HCT116 (cell line): ENCODE measurements at regions not wholly inside any gene's neighbourhood (a gene's known extent, or its start where the extent isn't known, plus 50 kb on each side); places are given as distances from the start of the nearest gene placed in this dataset.

Experiments used
- ATAC-seq: fragments of 200-7000 bp; cut with Tn5 transposase; 2 replicates; pipeline ENCODE4 v1.9.1; 2020; ENCODE audit warnings: mild to moderate bottlenecking, moderate library complexity
- BruUV-seq: library from RNA; stranded (reverse); fragments of 400-500 nt; replicated peaks from 2 replicates; lab custom pipeline; 2021; lab: Mats Ljungman, UMichigan
- CTCF ChIA-PET: fragments of 300-600 bp; sonication (Branson Sonifier 250); formaldehyde crosslinking; loops from one replicate; lab custom pipeline; 2021; ENCODE audit warnings: antibody characterized with exemption; lab: Charles Lee
- POLR2A ChIA-PET: fragments of 300-600, 350-600 bp; sonication (Branson Sonifier 250); formaldehyde crosslinking; loops from one replicate; lab custom pipeline; 2021; ENCODE audit warnings: antibody characterized with exemption; lab: Charles Lee
- RAD21 ChIA-PET, 2 experiments: fragments of 300-600 bp; sonication (Branson Sonifier 250); formaldehyde crosslinking; loops; one replicate each; lab custom pipeline; 2023; ENCODE audit warnings: low total read pairs in 2 of 2; ENCODE audit not compliant: uncharacterized antibody in 2 of 2, unreplicated experiment in 2 of 2, low non-redundant PET in 1 of 2; lab: Charles Lee
- DNase-seq: peaks from one replicate; pipeline ENCODE4 v3.0.0-alpha.2; 2010; ENCODE audit warnings: low read depth, low spot score
- H2AFZ ChIP-seq: fragments of 200-600 bp; shearing (Covaris generic), sonication (generic); 2 replicates; pipeline ENCODE4 v1.6.1; 2017; ENCODE audit warnings: low read depth, mixed run types, mixed read lengths, antibody characterized with exemption, low read length; ENCODE audit not compliant: poor library complexity, severe bottlenecking
- H3K27ac ChIP-seq: 2 replicates; pipeline ENCODE4 v1.5.1; 2012; ENCODE audit warnings: low read depth, low read length
- H3K27me3 ChIP-seq: fragments of 200-600 bp; sonication (generic); 2 replicates; pipeline ENCODE4 v1.6.1; 2016; ENCODE audit warnings: mixed run types, low read length, mixed read lengths; ENCODE audit not compliant: insufficient read depth
- H3K36me3 ChIP-seq, 2 experiments: fragments of 200-500 bp in 1 of 2; fragments of 200-600 bp in 1 of 2; sonication (Bioruptor generic) in 1 of 2; sonication (generic) in 1 of 2; 2 replicates each; pipeline versions ENCODE4 v1.5.1 to v1.6.1; 2014 to 2016; ENCODE audit warnings: low read length in 2 of 2, inconsistent platforms in 1 of 2, mixed read lengths in 1 of 2, mixed run types in 1 of 2; ENCODE audit not compliant: insufficient read depth in 2 of 2, control insufficient read depth in 1 of 2
- H3K4me1 ChIP-seq, 2 experiments: fragments of 200-600 bp in 1 of 2; sonication (generic) in 1 of 2; 2 replicates each; pipeline versions ENCODE4 v1.5.1 to v1.6.1; 2012 to 2017; ENCODE audit warnings: low read length in 2 of 2, inconsistent platforms in 1 of 2, mild to moderate bottlenecking in 1 of 2, mixed read lengths in 1 of 2, mixed run types in 1 of 2, moderate library complexity in 1 of 2; ENCODE audit not compliant: insufficient read depth in 2 of 2, control insufficient read depth in 1 of 2
- H3K4me2 ChIP-seq: fragments of 200-600 bp; sonication (generic); 2 replicates; pipeline ENCODE4 v1.6.1; 2017; ENCODE audit warnings: mixed run types, low read length, mixed read lengths
- H3K4me3 ChIP-seq, 2 experiments: fragments of 200-600 bp in 1 of 2; sonication (generic) in 1 of 2; replicated peaks in 1 of 2; 2 replicates each; pipeline ENCODE4 v1.5.1; 2011 to 2016; ENCODE audit warnings: low read length in 2 of 2, control low read depth in 1 of 2, low read depth in 1 of 2, mild to moderate bottlenecking in 1 of 2, mixed read lengths in 1 of 2, mixed run types in 1 of 2
- H3K79me2 ChIP-seq: fragments of 200-600 bp; sonication (generic); 2 replicates; pipeline ENCODE4 v1.6.1; 2017; ENCODE audit warnings: mild to moderate bottlenecking, mixed run types, low read length, moderate library complexity, mixed read lengths; ENCODE audit not compliant: insufficient read depth
- H3K9ac ChIP-seq: fragments of 200-600 bp; sonication (generic); 2 replicates; pipeline ENCODE4 v1.6.1; 2016; ENCODE audit warnings: low read length, mixed read lengths
- H3K9me2 ChIP-seq: fragments of 200-600 bp; sonication (generic), shearing (Covaris generic); 2 replicates; pipeline ENCODE4 v1.6.1; 2017; ENCODE audit warnings: mixed run types, mild to moderate bottlenecking, moderate library complexity; ENCODE audit not compliant: insufficient read depth
- H3K9me3 ChIP-seq, 2 experiments: fragments of 200-500 bp in 1 of 2; fragments of 200-600 bp in 1 of 2; sonication (Bioruptor generic) in 1 of 2; sonication (generic) in 1 of 2; 2 replicates each; pipeline ENCODE4 v1.6.1; 2014 to 2017; ENCODE audit warnings: low read length in 2 of 2, mixed read lengths in 2 of 2, inconsistent platforms in 1 of 2, low read depth in 1 of 2, mild to moderate bottlenecking in 1 of 2, mixed run types in 1 of 2, moderate library complexity in 1 of 2; ENCODE audit not compliant: control insufficient read depth in 1 of 2, insufficient read depth in 1 of 2
- H4K20me1 ChIP-seq: fragments of 200-600 bp; sonication (generic), shearing (Covaris generic); 2 replicates; pipeline ENCODE4 v1.6.1; 2017; ENCODE audit warnings: mixed run types, mild to moderate bottlenecking, moderate library complexity; ENCODE audit not compliant: insufficient read depth
- CEBPB ChIP-seq: IDR thresholded peaks from 2 replicates; pipeline ENCODE4 v1.6.1; 2012; ENCODE audit warnings: low read depth
- CTCF ChIP-seq, 3 experiments: fragments of 200-600 bp in 1 of 3; sonication (generic) in 1 of 3; IDR thresholded peaks in 2 of 3; conservative IDR thresholded peaks in 1 of 3; 2 replicates each; pipeline ENCODE4 v1.5.1; 2012 to 2017; ENCODE audit warnings: low read depth in 2 of 3, low read length in 2 of 3, antibody characterized with exemption in 1 of 3, borderline replicate concordance in 1 of 3, control low read depth in 1 of 3, mild to moderate bottlenecking in 1 of 3, mixed read lengths in 1 of 3, mixed run types in 1 of 3, moderate library complexity in 1 of 3; ENCODE audit not compliant: insufficient read depth in 1 of 3
- EZH2phosphoT487 ChIP-seq: fragments of 200-600 bp; IDR thresholded peaks from 2 replicates; pipeline ENCODE4 v1.6.1; 2018; ENCODE audit warnings: antibody characterized with exemption, borderline replicate concordance
- FOSL1 ChIP-seq: IDR thresholded peaks from 2 replicates; pipeline ENCODE4 v1.6.1; 2012; ENCODE audit warnings: low read depth
- POLR2A ChIP-seq: IDR thresholded peaks from 2 replicates; pipeline ENCODE4 v1.7.0; 2011; ENCODE audit warnings: borderline replicate concordance; ENCODE audit not compliant: insufficient read depth, insufficient read length; ENCODE audit errors: extremely low read depth
- POLR2AphosphoS5 ChIP-seq: IDR thresholded peaks from 2 replicates; pipeline ENCODE4 v1.6.1; 2011; ENCODE audit warnings: mild to moderate bottlenecking, low read depth, low read length, moderate library complexity
- SIN3A ChIP-seq: IDR thresholded peaks from 2 replicates; pipeline ENCODE4 v1.6.1; 2012; ENCODE audit warnings: low read depth
- TCF7L2 ChIP-seq: IDR thresholded peaks from 2 replicates; pipeline ENCODE4 v1.7.0; 2011; ENCODE audit warnings: borderline replicate concordance, inconsistent platforms; ENCODE audit not compliant: insufficient read depth, insufficient read length; ENCODE audit errors: extremely low read depth
- YY1 ChIP-seq: IDR thresholded peaks from 2 replicates; pipeline ENCODE4 v1.6.1; 2011; ENCODE audit warnings: low read length, low read depth, moderate library complexity, mild to moderate bottlenecking; ENCODE audit not compliant: insufficient replicate concordance; ENCODE audit errors: extremely low read depth
- ZFX ChIP-seq: fragments of 450-650 bp; IDR thresholded peaks from 2 replicates; pipeline ENCODE4 v1.6.1; 2017
- ZNF274 ChIP-seq: fragments of 200-500 bp; sonication (Bioruptor generic); IDR thresholded peaks from 2 replicates; pipeline ENCODE4 v1.6.1; 2014; ENCODE audit warnings: mild to moderate bottlenecking, low read depth, low read length, inconsistent platforms
- intact Hi-C: fragments of 100-400 bp; cut with micrococcal nuclease; formaldehyde crosslinking; loops from 2 replicates; pipeline ENCODE4 v1.10.0; 2022
- TF ChIP-seq, protein P1 (sequence below): IDR thresholded peaks from 2 replicates; pipeline ENCODE4 v1.6.1; 2012
- TF ChIP-seq, protein P2 (sequence below): IDR thresholded peaks from 2 replicates; pipeline ENCODE4 v1.6.1; 2012

- Histone ChIP-seq H2AFZ (no peak overlapping the region), H3K9me2 (no peaks in the 10 kb centered on the region)
- intact Hi-C loops: no loop called here
- CTCF ChIA-PET: no interaction called here
- TF ChIP-seq TCF7L2 (no peak), SIN3A (no peak), FOSL1 (no peak), POLR2A (no peak), CTCF (IDR thresholded peaks at IDR 0.05 in 2 of 3, conservative IDR thresholded peaks at IDR 0.05 in 1 of 3; ENCODE audit: borderline replicate concordance in 1 of 3, insufficient read depth in 1 of 3, low read depth in 2 of 3, low read length in 2 of 3) (no peak), YY1 (no peak), ZNF274 (no peak), ZFX (no peak), POLR2AphosphoS5 (no peak), EZH2phosphoT487 (no peak), CEBPB (no peak)
- TF ChIP-seq, protein P1, sequence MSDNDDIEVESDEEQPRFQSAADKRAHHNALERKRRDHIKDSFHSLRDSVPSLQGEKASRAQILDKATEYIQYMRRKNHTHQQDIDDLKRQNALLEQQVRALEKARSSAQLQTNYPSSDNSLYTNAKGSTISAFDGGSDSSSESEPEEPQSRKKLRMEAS: no peak
- TF ChIP-seq, protein P2, sequence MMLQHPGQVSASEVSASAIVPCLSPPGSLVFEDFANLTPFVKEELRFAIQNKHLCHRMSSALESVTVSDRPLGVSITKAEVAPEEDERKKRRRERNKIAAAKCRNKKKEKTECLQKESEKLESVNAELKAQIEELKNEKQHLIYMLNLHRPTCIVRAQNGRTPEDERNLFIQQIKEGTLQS: no peak
- TF ChIP-seq, all 23 proteins: peak for 0
- H3K36me3 ChIP-seq: no peaks in the 10 kb centered on the region
- no peak for ATAC-seq
- H3K4me2 ChIP-seq: no peak overlapping the region
- BruUV-seq: no TSS peak
- H3K79me2 ChIP-seq: no peaks in the 10 kb centered on the region
- H3K27me3 ChIP-seq: no peaks in the 10 kb centered on the region
- POLR2A ChIA-PET: no interaction called here
- H3K4me3 ChIP-seq: no peak overlapping the region
- H3K9ac ChIP-seq: no peak overlapping the region
- RAD21 ChIA-PET: no interaction called here
- no peak overlapping the region for H3K27ac ChIP-seq
- peaks cover 3 to 29% of the 10 kb centered on the region in 2 experiments; a peak in 2 of 4 replicates for H3K9me3 ChIP-seq
- H3K4me1 ChIP-seq: no peaks in the 10 kb centered on the region
- no peak for DNase-seq
- H4K20me1 ChIP-seq: no peaks in the 10 kb centered on the region
Measured at GRCh38 chr20:22003680-22004079, 298.2 kb downstream of the PAX1 start.
